Breast epithelium (tissue), 3 donors: ENCODE measurements at regions not wholly inside any gene's neighbourhood (a gene's known extent, or its start where the extent isn't known, plus 50 kb on each side); places are given as distances from the start of the nearest gene placed in this dataset.

ENCODE experiments used
- POLR2A ChIP-seq: fragments of 450-650 bp; IDR thresholded peaks from one replicate; pipeline ENCODE4 v1.6.1; 2016; ENCODE audit warnings: antibody characterized with exemption, mild to moderate bottlenecking, moderate library complexity
- TF ChIP-seq, protein P1 (sequence below), 3 donors: fragments of 450-650 bp; IDR thresholded peaks; one replicate each; pipeline ENCODE4 v1.5.1; 2016 to 2017; ENCODE audit warnings: antibody characterized with exemption in 3 of 3, mild to moderate bottlenecking in 3 of 3, moderate library complexity in 3 of 3

- TF ChIP-seq, protein P1, sequence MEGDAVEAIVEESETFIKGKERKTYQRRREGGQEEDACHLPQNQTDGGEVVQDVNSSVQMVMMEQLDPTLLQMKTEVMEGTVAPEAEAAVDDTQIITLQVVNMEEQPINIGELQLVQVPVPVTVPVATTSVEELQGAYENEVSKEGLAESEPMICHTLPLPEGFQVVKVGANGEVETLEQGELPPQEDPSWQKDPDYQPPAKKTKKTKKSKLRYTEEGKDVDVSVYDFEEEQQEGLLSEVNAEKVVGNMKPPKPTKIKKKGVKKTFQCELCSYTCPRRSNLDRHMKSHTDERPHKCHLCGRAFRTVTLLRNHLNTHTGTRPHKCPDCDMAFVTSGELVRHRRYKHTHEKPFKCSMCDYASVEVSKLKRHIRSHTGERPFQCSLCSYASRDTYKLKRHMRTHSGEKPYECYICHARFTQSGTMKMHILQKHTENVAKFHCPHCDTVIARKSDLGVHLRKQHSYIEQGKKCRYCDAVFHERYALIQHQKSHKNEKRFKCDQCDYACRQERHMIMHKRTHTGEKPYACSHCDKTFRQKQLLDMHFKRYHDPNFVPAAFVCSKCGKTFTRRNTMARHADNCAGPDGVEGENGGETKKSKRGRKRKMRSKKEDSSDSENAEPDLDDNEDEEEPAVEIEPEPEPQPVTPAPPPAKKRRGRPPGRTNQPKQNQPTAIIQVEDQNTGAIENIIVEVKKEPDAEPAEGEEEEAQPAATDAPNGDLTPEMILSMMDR (IDR thresholded peaks at IDR 0.05), result no peak
- TF ChIP-seq POLR2A, result no peak
Measured at GRCh38 chr2:171260471-171261424, 100.1 kb upstream of the TLK1 start.
